GM19395 (cell line): ENCODE measurements at regions not wholly inside any gene's neighbourhood (a gene's known extent, or its start where the extent isn't known, plus 50 kb on each side); places are given as distances from the start of the nearest gene placed in this dataset.
"Not testable (repeated sequence)": the region's sequence is repeated elsewhere in the genome, so short reads cannot be mapped to it uniquely, and the experiment has no call there.

Experiments used
- ATAC-seq: cut with Tn5 transposase; IDR thresholded peaks from one replicate; pipeline ENCODE4 v1.9.1; 2021; ENCODE audit warnings: mild to moderate bottlenecking, moderate library complexity; ENCODE audit not compliant: unreplicated experiment

DNA sequence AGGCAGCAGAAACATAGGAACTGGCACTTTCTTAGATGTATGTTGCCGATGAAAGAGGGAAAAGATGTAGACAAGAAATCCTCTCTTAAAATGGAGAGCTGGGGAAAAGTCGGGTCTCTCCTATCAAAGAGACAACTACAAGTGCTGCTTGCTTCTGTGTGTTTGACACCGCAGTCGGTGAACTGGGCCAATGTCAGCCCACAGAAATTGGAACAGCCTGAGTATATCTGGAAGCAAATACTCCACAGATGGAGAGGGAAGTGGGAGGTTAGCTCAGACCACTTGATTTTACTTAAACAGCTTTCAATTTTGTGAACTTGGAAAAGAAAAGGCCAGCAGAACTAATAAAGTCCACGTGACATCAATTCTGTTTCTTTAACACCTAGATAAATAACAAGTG is 230.9 kb upstream of the FAT1 start:
- no peak for ATAC-seq

DNA sequence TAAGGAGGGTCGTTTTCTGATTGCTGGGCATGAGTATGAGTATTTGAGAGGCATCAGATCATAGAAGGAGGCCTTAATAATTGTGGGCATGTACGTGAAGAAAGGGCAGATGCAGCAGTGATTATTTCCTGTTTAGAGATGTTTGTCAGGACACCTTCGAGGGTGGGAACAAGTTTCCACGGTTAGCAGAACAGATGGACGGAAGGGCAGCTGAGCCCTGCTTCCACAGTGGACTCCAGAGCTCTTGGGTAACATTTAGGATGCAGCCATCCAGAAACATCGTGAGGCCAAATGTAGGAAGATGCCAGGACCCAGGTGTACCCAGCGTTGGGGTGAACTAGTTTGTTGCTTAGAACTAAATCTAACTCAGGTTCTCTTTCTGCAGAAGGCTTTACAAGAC is 231.3 kb upstream of the FAT1 start:
- ATAC-seq, result no peak

DNA sequence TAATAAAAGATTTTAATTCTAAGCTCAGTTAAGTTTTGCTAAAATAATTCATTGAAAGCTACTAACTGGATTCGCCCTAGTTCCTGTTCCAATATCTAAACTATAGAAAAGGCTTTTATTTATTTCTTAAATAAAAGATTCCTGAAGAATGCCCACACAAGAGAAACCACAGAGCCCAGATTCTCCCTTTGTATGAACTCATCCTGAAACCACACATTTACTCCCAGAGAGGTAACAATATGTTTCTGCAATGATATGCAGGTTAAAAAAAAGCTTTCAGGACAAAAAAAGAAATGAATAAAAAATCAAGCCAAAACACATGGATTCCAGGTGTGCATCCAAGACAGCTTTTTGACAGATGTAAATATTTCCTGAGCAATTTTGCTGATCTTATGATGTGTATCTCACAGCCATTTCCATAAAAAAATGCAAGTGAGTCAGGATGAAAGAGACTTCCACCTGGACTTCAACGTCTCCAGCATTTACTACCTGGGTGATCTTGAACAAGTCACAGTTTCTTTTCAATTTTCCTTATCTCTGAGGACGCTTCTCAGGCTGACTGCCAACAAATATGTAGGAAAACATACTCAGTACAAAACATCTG is 234.4 kb upstream of the FAT1 start:
- ATAC-seq, result no peak

DNA sequence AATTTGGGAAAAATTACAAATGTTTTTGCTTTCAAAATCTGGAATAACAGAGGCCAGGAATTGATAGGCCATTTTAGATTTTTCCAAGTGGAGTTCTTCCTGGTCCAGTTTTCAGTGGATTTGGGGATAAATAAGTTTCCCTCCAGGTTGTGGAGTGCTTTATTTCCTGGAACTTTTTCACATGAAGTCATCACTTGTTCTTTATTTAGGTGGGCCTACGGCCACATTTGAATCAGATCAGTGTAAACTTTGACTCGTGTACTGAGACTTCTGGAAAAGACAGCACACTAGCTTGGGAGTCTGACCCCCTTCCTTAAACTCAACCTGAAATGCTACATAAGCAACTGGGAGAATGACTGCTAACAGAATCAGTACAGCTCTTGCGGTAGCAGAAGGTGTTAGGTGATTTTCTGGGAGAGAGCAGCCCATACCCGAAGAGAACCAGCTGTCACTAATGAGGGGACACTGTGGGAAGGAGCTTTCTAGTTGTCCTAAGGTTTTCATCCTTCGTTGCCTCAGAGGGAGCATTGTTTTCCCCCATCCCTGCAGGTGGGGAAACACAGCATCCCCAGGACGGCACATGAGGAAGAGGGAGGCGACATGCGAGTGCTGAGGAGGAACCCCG is 235.2 kb upstream of the FAT1 start:
- no peak for ATAC-seq

DNA sequence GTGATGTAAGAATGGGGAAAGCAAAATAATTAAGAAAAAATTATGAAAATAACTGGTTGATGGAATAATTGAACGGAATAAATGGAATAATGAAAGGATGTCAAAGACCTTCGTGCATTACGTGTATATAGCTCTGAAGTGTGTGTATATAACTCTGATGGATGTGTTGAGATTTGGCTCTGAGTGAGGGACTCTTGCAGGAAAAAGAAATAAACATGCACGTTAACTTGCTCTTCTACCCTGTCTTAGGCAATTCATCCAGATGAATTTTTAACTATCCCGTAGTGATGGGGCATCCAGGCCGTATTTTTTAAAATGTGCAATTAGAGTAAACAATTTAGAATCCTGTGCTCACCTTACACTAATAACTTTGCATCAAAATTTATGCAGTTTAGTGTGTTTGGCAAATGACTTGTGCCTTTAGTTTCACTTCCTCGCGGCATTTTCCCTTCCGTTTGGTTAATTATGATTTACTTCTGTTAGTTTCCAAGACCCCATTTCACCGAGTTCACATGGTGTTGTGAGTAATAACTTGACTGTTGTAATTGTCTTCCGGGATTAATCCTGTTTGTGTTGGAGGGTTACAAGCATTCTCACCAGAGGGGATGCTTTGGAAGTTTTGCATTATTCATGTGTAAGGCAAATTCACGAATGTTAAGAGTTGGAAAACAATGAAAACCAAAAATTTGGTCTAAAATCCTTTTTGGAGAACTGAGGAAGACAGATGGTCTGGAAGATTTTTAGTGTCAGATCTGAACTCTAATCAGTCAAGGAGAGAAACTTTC is 256.5 kb upstream of the FAT1 start:
- ATAC-seq, result no peak

DNA sequence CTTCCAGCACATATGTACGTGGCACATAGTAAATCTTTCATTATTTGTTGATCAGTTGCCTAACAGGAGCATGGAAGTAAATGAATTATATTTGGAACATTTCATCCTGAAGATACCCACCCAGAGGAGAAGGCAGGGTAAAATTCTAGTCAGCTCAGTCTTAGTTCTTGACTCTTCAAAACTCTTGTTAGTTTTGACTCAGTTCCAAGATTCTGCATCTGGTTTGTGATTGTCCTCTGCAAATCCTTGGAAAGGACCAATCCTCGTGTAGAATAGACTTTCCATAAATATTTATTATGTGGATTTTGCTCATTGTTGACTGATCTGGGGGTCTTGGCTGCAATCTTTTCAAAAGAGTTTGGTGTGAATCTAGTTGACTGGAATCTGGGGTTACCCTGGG is 257.5 kb upstream of the FAT1 start:
- no peak for ATAC-seq

DNA sequence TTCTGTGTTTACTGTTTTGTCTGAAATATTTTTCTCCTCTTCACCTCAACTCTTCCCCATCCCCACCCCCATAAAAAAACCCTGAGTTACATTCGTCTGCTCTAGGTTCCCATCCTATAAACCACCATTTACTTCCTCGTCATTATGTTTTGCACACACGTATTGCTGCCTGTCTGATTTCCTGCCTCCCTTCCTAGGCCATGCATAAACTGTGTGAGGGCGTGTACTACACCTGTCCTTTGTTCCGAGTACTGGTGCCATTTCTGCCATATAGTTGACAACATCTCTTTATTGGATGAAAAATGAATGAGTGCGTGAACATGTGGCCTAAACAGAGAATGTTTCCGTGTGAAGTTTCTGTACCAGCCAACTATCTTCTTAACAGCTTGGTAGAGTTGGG is 258.5 kb upstream of the FAT1 start:
- ATAC-seq, result no peak

DNA sequence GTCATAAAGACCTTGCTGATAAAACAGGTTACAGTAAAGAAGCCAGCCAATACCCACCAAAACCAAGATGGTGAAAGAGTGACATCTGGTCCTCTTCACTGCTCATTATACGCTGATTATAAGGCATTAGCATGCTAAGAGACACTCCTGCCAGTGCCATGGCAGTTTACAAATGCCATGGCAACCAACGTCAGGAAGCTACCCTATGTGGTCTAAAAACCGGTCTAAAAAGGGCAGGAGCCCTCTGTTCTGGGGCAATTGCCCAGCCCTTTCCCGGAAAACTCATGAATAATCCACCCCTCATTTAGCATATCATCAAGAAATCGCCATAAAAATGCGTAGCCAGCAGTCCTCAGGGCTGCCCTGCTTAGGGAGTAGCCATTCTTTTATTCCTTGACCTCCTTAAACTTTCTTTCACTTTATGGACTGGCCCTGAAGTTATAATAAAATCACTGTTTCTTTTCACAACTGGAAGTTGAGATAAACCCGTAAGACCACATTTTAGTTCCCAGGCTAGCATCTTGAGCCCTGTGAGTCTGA is 260.5 kb upstream of the FAT1 start:
- no peak for ATAC-seq

DNA sequence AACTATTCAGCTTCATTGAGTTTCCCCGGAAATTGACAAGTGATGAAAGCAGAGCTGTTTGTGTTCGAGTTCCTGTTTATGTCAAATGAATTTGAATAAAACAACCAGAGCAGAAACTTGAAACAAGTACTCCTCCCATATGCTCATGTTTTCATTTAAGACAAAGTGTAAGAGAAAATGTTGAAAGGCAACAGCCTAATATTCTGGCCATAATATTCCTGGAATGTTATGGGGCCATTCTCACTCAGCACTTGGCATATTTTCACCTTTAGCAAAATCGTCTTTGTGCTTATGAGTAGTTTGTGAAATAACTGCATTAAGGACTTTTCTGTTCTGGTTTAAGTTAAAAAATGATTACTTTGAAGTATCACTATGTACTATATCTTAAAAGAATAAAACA is 276.0 kb upstream of the FAT1 start:
- no peak for ATAC-seq

DNA sequence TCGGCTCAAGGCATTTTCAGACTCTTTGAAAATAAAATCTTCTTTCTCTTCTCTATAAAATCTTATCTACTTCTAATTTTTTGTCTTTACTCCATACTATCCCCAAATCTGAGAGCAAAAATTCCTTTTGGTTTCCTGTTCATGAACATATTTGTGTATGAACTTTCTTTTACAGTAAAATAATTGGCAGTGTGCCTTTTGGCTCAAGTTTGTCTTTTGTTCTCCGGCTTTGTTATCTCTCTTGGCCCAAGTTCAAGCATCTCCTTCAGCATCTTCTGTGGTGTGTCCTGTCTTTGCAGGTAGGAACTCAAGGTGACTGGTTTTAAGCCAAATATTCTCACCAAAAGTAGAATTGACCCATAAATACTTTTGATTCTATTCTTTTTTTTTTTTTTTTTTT is 276.6 kb upstream of the FAT1 start:
- no peak for ATAC-seq

DNA sequence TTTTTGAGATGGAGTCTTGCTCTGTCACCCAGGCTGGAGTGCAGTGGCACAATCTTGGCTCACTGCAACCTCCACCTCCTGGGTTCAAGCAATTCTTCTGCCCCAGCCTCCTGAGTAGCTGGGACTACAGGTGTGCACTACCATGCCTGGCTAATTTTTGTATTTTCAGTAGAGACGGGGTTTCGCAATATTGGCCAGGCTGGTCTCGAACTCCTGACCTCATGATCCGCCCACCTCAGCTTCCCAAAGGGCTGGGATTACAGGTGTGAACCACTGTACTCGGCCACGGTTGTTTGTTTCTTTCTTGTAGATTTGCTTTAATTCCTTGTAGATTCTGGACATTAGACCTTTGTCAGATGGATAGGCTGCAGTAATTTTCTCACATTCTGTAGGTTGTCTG is 278.5 kb upstream of the FAT1 start:
- not testable (repeated sequence) for ATAC-seq

DNA sequence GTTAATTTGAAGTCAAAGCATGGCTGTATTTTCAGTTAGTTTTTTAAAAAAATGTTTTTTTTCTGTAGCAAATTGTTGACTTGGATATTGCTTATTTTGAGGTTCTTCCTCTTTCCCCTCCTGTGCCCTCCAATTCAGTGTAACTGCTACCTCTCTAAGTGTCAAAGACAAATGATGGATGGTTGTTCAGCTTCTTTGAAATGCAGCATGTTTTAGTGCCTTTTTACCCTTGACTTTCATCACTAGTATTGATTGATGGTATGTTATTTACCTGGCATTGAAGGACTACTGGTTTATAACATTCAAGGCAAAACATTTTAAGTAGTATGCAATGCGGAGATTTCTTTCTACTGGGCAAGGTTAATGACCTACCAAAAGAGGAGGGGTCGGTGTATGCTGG is 281.0 kb upstream of the FAT1 start:
- ATAC-seq, result no peak

DNA sequence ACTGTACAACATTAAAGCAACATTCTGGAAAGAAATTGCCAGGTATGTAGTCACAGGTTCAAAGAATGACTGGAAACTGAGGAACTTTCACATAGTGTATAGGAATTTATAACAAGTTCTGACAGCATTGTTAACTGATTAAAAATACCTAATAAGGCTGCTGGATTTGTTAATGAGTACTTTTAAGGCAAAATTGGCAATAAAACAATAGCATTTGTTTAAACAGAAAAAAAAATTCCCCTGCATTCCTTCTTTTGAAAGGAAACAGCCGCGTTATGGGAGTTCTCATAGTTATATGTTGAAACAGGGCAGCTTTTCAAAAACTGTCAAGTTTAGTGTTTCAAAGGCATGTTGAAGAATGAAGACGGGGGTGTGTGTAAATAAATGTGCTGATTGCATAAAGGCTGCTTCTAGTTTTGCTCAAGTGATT is 282.5 kb upstream of the FAT1 start:
- ATAC-seq, result no peak

DNA sequence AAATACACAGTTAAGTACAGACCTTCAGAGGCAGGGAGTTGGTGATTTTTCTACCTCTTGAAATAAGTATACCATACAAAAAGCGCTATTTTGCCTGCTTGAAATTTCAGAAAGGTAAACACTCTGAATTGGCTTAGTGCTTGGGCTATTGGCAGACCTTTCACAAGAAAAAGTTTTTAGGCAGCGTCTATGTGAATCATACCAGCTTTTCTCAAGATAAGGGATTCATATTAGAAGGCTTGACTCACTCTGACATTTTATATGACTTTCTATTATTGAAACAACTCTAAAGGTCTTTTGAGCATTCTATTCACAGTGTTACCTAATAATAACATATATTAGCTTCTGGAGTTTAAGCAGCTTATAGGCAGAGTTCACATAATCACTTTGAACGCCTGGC is 286.4 kb upstream of the FAT1 start:
- no peak for ATAC-seq

DNA sequence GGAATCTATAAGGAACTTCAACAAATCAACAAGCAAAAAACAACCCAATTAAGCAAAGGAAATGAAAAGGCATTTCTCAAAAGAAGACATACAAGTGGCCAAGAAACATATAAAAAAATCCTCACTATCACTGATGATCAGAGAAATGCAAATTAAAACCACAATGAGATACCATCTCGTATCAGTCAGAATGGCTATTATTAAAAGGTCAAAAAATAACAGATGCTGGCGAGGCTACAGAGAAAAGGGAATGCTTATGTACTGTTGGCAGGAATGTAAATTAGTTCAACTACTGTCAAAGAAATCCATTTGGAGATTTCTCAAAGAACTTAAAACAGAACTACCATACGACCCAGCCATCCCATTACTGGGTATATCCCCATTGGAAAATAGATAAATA is 292.4 kb upstream of the FAT1 start:
- ATAC-seq, result no peak

DNA sequence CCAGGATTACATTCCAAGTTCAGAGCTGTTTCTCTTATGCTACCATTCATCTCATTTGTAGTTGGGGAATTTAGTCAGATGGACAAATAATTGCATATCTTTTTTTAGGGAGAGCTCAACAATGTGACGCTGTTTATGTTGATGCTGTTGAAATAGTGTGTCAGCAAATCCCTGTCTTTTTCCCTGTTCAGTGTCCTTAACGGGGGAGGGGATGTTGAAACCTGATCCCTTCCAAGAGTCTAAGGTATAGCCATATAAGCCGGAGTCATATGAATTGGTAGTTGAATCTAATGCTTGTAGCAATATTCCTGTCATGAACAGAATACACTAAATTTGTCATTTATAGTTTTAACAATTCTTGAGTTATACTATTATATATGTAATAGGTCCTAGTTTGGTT is 293.5 kb upstream of the FAT1 start:
- no peak for ATAC-seq

DNA sequence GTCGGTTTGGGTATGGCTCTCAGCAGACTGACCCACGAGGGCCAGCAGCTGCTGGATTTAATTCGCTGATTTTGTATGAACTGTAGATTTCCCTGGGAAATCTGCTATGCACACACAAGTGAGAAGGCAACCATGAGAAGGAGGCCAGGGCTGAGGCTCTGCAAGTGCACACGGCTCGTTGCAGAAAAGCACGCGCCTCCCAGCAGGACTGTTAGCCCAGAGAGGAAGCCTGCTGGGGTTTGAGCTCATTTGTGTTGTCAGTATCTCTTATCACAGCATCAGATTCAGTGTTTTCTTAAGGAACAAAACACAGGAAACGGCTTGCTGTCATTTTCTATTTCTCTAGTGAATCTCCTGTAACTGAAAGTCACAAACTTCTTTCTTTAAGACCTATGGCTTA is 296.2 kb upstream of the FAT1 start:
- ATAC-seq, result no peak

DNA sequence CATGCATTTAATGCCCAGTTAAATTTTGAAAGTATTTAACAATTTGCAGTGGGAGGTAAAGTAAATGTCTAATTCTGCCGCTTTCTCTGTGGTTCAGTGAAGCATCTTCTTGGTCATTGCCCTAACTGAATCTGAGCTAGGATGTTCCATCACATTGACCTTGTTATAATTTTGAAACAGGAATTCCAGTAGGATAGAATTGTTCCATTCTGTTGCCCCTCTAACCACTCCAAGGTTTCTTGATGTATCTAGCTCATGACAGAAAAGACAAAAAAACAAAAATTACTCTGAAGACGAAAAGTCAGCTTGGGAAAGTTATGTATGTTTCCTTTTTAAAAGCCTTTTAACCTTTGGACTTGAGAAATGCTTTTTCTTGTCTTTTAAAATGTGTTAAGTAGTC is 297.0 kb upstream of the FAT1 start:
- no peak for ATAC-seq

DNA sequence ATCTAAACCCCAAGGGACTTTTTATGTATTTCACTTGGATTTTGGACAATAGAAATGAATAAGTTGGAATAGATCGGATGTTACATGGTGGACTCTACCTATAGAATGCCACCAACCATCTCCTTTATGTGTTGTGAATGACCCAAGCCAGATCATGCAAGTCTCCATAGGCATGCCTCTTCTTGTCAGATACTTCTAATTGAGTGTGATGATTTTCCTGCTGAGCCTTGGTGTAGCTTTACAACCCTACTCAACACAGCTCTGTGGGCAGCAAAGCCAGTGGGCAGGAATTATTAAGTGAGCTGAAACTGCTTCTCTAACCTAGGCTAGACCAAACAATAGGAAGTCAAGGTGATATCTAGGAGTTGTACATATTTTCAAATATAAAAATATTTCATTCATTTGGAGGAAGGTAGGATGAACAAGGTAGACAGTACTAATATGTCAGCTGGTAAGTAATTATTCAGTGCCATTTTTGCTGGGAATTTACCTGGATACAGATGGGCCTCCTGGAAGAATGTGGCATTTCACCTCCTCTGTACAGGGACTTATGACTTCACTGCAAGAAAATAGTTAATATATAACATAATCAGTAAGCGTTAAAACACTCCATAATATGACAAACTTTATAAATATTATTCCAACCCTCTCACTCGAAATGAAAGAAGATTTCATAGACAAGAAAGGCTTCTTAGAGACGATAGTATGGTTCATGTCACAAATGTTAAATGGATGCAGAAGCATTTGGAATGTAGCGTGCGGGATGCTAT is 298.0 kb upstream of the FAT1 start:
- no peak for ATAC-seq

DNA sequence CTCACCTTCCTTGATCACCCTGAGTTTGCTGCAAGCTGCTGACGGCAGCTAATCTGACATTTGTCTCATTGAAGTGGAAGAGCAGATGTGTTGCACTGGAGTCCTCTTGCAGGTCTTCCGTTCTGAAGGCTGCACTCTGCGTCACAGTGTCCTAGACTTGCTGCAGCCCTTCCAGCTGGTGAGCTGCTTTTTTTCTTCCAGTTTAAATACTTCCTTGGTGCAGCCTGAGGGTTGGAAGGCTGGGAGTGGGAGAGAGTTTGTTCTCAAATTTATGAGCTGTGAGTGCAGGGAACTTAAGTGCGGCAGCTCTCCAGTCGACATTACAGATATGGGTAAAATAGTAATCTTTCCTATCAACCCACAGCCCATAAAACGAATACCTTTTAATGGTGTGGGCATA is 303.6 kb upstream of the FAT1 start:
- ATAC-seq, result no peak

DNA sequence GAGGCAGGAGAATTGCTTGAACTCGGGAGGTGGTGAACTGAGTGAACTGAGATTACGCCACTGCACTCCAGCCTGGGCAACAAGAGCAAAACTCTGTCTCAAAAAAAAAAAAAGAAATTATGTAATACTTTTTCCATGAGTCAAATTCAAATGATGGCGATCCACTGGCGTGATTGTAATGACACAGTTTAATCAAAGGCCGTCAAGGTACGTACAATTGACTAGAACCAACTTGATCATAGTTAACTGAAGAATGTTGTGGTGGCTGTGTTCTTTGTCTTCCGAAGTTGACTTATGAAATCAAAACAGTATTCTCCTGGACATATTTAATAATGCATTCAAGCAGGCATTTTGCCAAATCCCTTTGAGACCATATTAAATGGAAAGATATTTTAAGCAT is 318.6 kb upstream of the FAT1 start:
- ATAC-seq, result no peak
